OCI-LY1 (cell line): ENCODE measurements at regions not wholly inside any gene's neighbourhood (a gene's known extent, or its start where the extent isn't known, plus 50 kb on each side); places are given as distances from the start of the nearest gene placed in this dataset.

Experiments
- H2AFZ ChIP-seq: fragments of 200-600 bp; sonication (generic), shearing (Covaris generic); 2 replicates; pipeline ENCODE4 v1.6.0; 2014; ENCODE audit warnings: antibody characterized with exemption, mild to moderate bottlenecking, low read length
- H3F3A ChIP-seq: fragments of 200-600 bp; sonication (generic), shearing (Covaris generic); 2 replicates; pipeline ENCODE4 v1.6.0; 2014; ENCODE audit warnings: mild to moderate bottlenecking, antibody characterized with exemption, low read length, moderate library complexity; ENCODE audit not compliant: insufficient read depth
- H3K27ac ChIP-seq: fragments of 200-600 bp; sonication (generic); 2 replicates; pipeline ENCODE4 v1.5.1; 2014; ENCODE audit warnings: low read length, mixed run types, mild to moderate bottlenecking, low read depth; ENCODE audit not compliant: poor library complexity, severe bottlenecking
- H3K27me3 ChIP-seq: fragments of 200-600 bp; sonication (generic); 2 replicates; pipeline ENCODE4 v1.6.0; 2014; ENCODE audit warnings: antibody characterized with exemption, mild to moderate bottlenecking, low read length, moderate library complexity; ENCODE audit not compliant: insufficient read depth
- H3K36me3 ChIP-seq: fragments of 200-600 bp; sonication (generic); 2 replicates; pipeline ENCODE4 v1.6.1; 2014; ENCODE audit warnings: mild to moderate bottlenecking, antibody characterized with exemption, low read length, moderate library complexity, mixed read lengths; ENCODE audit not compliant: insufficient read depth
- H3K4me1 ChIP-seq: fragments of 200-600 bp; sonication (generic); 2 replicates; pipeline ENCODE4 v1.5.1; 2014; ENCODE audit warnings: mild to moderate bottlenecking, low read length, moderate library complexity; ENCODE audit not compliant: insufficient read depth, severe bottlenecking
- H3K4me2 ChIP-seq: fragments of 200-600 bp; sonication (generic), shearing (Covaris generic); 2 replicates; pipeline ENCODE4 v1.6.1; 2014; ENCODE audit warnings: low read length
- H3K4me3 ChIP-seq: fragments of 200-600 bp; sonication (generic); 2 replicates; pipeline ENCODE4 v1.5.1; 2014; ENCODE audit warnings: low read length, low read depth, mild to moderate bottlenecking, mixed read lengths; ENCODE audit not compliant: poor library complexity, severe bottlenecking
- H3K79me2 ChIP-seq: fragments of 200-600 bp; shearing (Covaris generic); 2 replicates; pipeline ENCODE4 v1.6.1; 2016; ENCODE audit warnings: mixed run types, low read length, mixed read lengths; ENCODE audit not compliant: insufficient read depth
- H3K9ac ChIP-seq: fragments of 200-600 bp; sonication (generic), shearing (Covaris generic); 2 replicates; pipeline ENCODE4 v1.6.1; 2014; ENCODE audit warnings: mild to moderate bottlenecking, low read length, mixed read lengths
- H3K9me2 ChIP-seq: fragments of 200-600 bp; sonication (generic), shearing (Covaris generic); 2 replicates; pipeline ENCODE4 v1.6.1; 2014; ENCODE audit warnings: low read depth, mild to moderate bottlenecking, low read length, mixed read lengths
- H3K9me3 ChIP-seq: fragments of 200-600 bp; shearing (Covaris generic); 2 replicates; pipeline ENCODE4 v1.6.1; 2014; ENCODE audit warnings: low read length, mixed read lengths
- H4K20me1 ChIP-seq: fragments of 200-600 bp; sonication (generic), shearing (Covaris generic); 2 replicates; pipeline ENCODE4 v1.6.0; 2016; ENCODE audit warnings: mild to moderate bottlenecking, low read length; ENCODE audit not compliant: insufficient read depth
- EZH2 ChIP-seq: fragments of 200-600 bp; sonication (generic), shearing (Covaris generic); IDR thresholded peaks from 2 replicates; pipeline ENCODE4 v1.8.0; 2017; ENCODE audit warnings: borderline replicate concordance, mixed run types, mild to moderate bottlenecking, antibody characterized with exemption, low read length, moderate library complexity, mixed read lengths
- TF ChIP-seq, protein P1 (sequence below): fragments of 200-600 bp; sonication (generic), shearing (Covaris generic); IDR thresholded peaks from 2 replicates; pipeline ENCODE4 v1.5.1; 2017; ENCODE audit warnings: mild to moderate bottlenecking, antibody characterized with exemption, low read length, moderate library complexity, mixed read lengths

DNA sequence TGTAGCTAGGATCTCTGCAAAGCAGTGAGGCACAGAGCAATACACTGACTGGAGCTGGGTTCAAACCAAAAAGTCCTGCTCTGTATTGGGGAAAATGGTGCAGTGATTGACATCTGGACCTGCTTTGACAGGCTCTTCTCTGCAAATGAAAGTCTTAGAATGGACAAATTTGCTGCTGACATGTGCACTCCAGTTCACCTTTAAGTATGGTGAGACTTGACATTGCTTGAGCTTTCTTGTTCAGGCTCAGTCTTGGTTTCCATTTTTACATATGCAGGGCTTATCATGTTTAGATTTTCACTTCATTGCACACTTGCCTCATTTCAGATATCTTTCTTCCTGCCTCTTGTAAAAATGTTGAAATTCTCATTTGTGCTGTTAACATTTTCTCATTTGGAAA, 1655.0 kb downstream of the MRPL39 start:
- no peaks in the 10 kb centered on the region for H3K9me3 ChIP-seq
- H3K27me3 ChIP-seq: no peaks in the 10 kb centered on the region
- no peaks in the 10 kb centered on the region for H3K9me2 ChIP-seq
- no peaks in the 10 kb centered on the region for H3K36me3 ChIP-seq
- no peak overlapping the region for H3K4me3 ChIP-seq
- no peaks in the 10 kb centered on the region for H4K20me1 ChIP-seq
- H3K9ac ChIP-seq: no peak overlapping the region
- H3K4me2 ChIP-seq: no peak overlapping the region
- no peak overlapping the region for H2AFZ ChIP-seq
- H3K79me2 ChIP-seq: no peaks in the 10 kb centered on the region
- TF ChIP-seq, protein P1, sequence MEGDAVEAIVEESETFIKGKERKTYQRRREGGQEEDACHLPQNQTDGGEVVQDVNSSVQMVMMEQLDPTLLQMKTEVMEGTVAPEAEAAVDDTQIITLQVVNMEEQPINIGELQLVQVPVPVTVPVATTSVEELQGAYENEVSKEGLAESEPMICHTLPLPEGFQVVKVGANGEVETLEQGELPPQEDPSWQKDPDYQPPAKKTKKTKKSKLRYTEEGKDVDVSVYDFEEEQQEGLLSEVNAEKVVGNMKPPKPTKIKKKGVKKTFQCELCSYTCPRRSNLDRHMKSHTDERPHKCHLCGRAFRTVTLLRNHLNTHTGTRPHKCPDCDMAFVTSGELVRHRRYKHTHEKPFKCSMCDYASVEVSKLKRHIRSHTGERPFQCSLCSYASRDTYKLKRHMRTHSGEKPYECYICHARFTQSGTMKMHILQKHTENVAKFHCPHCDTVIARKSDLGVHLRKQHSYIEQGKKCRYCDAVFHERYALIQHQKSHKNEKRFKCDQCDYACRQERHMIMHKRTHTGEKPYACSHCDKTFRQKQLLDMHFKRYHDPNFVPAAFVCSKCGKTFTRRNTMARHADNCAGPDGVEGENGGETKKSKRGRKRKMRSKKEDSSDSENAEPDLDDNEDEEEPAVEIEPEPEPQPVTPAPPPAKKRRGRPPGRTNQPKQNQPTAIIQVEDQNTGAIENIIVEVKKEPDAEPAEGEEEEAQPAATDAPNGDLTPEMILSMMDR: no peak
- TF ChIP-seq EZH2: no peak
- H3F3A ChIP-seq: no peaks in the 10 kb centered on the region
- no peak overlapping the region for H3K27ac ChIP-seq
- no peaks in the 10 kb centered on the region for H3K4me1 ChIP-seq

DNA sequence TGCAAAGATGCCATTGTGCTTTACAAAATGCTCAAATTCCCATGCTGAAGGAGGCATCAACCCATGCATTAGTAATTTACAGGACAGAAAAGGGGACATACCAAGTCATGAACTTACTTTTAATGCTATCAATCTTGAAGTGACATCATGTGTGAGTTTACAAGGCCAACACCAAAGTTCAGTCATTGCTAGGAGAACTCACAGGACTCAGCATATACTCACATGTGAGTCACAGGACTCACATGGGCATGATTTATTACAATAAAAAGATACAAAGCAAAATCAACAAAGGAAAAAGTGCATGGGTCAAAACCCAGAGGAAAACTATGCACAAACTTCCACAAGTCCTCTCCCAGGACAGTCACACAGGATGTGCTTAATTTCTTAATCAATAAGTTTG, 1656.0 kb downstream of the MRPL39 start:
- H3K27ac ChIP-seq: no peak overlapping the region

DNA sequence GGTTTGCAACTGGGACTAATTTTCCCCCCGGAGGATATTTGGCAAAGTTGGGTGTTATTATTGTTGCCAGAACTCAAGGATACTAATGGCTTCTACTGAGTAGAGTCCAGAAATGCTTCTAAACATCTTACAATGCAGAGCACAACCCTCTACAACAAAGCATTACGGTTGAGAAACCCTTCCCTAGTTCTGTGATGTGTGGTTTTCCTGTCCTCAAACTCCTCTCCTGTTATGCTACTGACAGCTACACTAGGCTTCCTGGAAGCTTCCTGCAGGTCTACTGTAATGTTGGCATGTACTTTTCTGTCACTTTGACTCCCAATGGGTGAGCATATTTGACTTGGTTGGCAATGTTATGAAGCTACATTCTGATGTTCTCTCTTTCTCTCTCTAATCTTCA, 1656.9 kb downstream of the MRPL39 start:
- TF ChIP-seq, protein P1: no peak
- TF ChIP-seq EZH2: no peak
- H3K27ac ChIP-seq: no peak overlapping the region
- H3K27me3 ChIP-seq: no peaks in the 10 kb centered on the region
- H3K9me3 ChIP-seq: no peaks in the 10 kb centered on the region
- H3K4me2 ChIP-seq: no peak overlapping the region
- H3K36me3 ChIP-seq: no peaks in the 10 kb centered on the region
- no peaks in the 10 kb centered on the region for H3K9me2 ChIP-seq
- H3K4me1 ChIP-seq: no peaks in the 10 kb centered on the region
- no peak overlapping the region for H2AFZ ChIP-seq
- no peaks in the 10 kb centered on the region for H3F3A ChIP-seq
- no peak overlapping the region for H3K4me3 ChIP-seq
- no peak overlapping the region for H3K9ac ChIP-seq
- no peaks in the 10 kb centered on the region for H4K20me1 ChIP-seq
- H3K79me2 ChIP-seq: no peaks in the 10 kb centered on the region

More for the DNA sequence above, 1656.0 kb downstream of the MRPL39 start:
- Histone ChIP-seq H3K36me3 (no peaks in the 10 kb centered on the region), H4K20me1 (no peaks in the 10 kb centered on the region), H3K4me2 (no peak overlapping the region), H3K9me2 (no peaks in the 10 kb centered on the region), H3K9me3 (no peaks in the 10 kb centered on the region), H3K4me1 (no peaks in the 10 kb centered on the region), H3K27me3 (no peaks in the 10 kb centered on the region), H3K9ac (no peak overlapping the region), H3K79me2 (no peaks in the 10 kb centered on the region), H2AFZ (no peak overlapping the region), H3K4me3 (no peak overlapping the region), H3F3A (no peaks in the 10 kb centered on the region)
- TF ChIP-seq EZH2: no peak
- TF ChIP-seq, protein P1: no peak
